ENCODE measurements at regions not wholly inside any gene's neighbourhood (a gene's known extent, or its start where the extent isn't known, plus 50 kb on each side); places are given as distances from the start of the nearest gene placed in this dataset.
A peak's percentile ranks its signal among the peaks of the same experiment; 100 is the strongest.

- no peaks in the 10 kb centered on the region for H3K79me2 ChIP-seq (ENCODE audit: low read depth)
- peak overlapping the region; percentile 86 for H2AFZ ChIP-seq
- ChIA-PET POLR2A (ENCODE audit: unreplicated experiment) (no interaction called here), CTCF (interaction anchor here (0.6 to 1.0 kb wide), 3 partner anchors 31 to 314 kb away, joined by 3 to 7 read pairs (median 3); no protein-coding TSS in a partner anchor)
- peak in 1 of 2 experiments; percentile 68 for DNase-seq
- no peaks in the 10 kb centered on the region for H3K4me1 ChIP-seq (replicated peaks; ENCODE audit: insufficient read depth)
- TF ChIP-seq CTCF (conservative IDR thresholded peaks at IDR 0.05) (0 out of 2 replicates have a peak, but pooled peaks have one; percentile 45), EZH2 (IDR thresholded peaks at IDR 0.05; ENCODE audit: low read depth) (no peak)
- no peaks in the 10 kb centered on the region for H3K9me2 ChIP-seq (ENCODE audit: insufficient read depth)
- peak overlapping the region; percentile 76 for H3K4me3 ChIP-seq
- BruUV-seq (replicated peaks): no TSS peak
- no peaks in the 10 kb centered on the region for H4K20me1 ChIP-seq (ENCODE audit: insufficient read depth)
- no peaks in the 10 kb centered on the region for H3F3A ChIP-seq (ENCODE audit: insufficient read depth, low read depth)
- peak overlapping the region; percentile 98 for H3K4me2 ChIP-seq
- H3K36me3 ChIP-seq (ENCODE audit: low read depth): no peaks in the 10 kb centered on the region
- no peaks in the 10 kb centered on the region for H3K27me3 ChIP-seq (ENCODE audit: insufficient read depth, low read depth)
- intact Hi-C loops (cut with micrococcal nuclease; ENCODE audit: unreplicated experiment): loop anchor here (5.0 to 10.0 kb wide), 2 partner anchors 170 to 258 kb away; partner anchors contain the start of gene E2F7
- no peaks in the 10 kb centered on the region for H3K9me3 ChIP-seq (ENCODE audit: insufficient read depth, low read depth)
- H3K27ac ChIP-seq: no peak overlapping the region
Measured at GRCh38 chr12:77324763-77325468, 259.5 kb upstream of the E2F7 start.

GRCh38 chr12:77324416-77324762 lies 259.0 kb upstream of the E2F7 start:
- no peak overlapping the region for H3K27ac ChIP-seq
- peak overlapping the region; percentile 76 for H3K4me3 ChIP-seq
- no peaks in the 10 kb centered on the region for H3K27me3 ChIP-seq (ENCODE audit: insufficient read depth, low read depth)
- no peaks in the 10 kb centered on the region for H3K36me3 ChIP-seq (ENCODE audit: low read depth)
- intact Hi-C loops (cut with micrococcal nuclease; ENCODE audit: unreplicated experiment): loop anchor here (10.0 kb wide), 1 partner anchor 170 kb away; no protein-coding TSS in a partner anchor
- peak overlapping the region; percentile 86 for H2AFZ ChIP-seq
- peak overlapping the region; percentile 98 for H3K4me2 ChIP-seq
- H3K9me2 ChIP-seq (ENCODE audit: insufficient read depth): no peaks in the 10 kb centered on the region
- BruUV-seq (replicated peaks): no TSS peak
- no peaks in the 10 kb centered on the region for H3F3A ChIP-seq (ENCODE audit: insufficient read depth, low read depth)
- H3K9me3 ChIP-seq (ENCODE audit: insufficient read depth, low read depth): no peaks in the 10 kb centered on the region
- TF ChIP-seq EZH2 (IDR thresholded peaks at IDR 0.05; ENCODE audit: low read depth): no peak
- TF ChIP-seq CTCF (conservative IDR thresholded peaks at IDR 0.05): no peak; the same call in 1 of the 2 replicates
- DNase-seq: no peak
- no peaks in the 10 kb centered on the region for H3K79me2 ChIP-seq (ENCODE audit: low read depth)
- ChIA-PET POLR2A (ENCODE audit: unreplicated experiment) (no interaction called here), CTCF (interaction anchor here (0.6 to 1.0 kb wide), 3 partner anchors 35 to 411 kb away, joined by 3 read pairs; no protein-coding TSS in a partner anchor)
- no peaks in the 10 kb centered on the region for H4K20me1 ChIP-seq (ENCODE audit: insufficient read depth)
- H3K4me1 ChIP-seq (replicated peaks; ENCODE audit: insufficient read depth): no peaks in the 10 kb centered on the region

GRCh38 chr12:77323788-77324415 lies 258.5 kb upstream of the E2F7 start:
- H3K27me3 ChIP-seq (ENCODE audit: insufficient read depth, low read depth): no peaks in the 10 kb centered on the region
- H2AFZ ChIP-seq: no peak overlapping the region
- H3K27ac ChIP-seq: no peak overlapping the region
- H3K9me2 ChIP-seq (ENCODE audit: insufficient read depth): no peaks in the 10 kb centered on the region
- 0 out of 2 replicates have a peak overlapping the region, but pooled peaks have one; percentile 76 for H3K4me3 ChIP-seq
- peak overlapping the region; percentile 98 for H3K4me2 ChIP-seq
- BruUV-seq (replicated peaks): no TSS peak
- ChIA-PET CTCF (interaction anchor here (0.6 to 1.0 kb wide), 3 partner anchors 36 to 410 kb away, joined by 3 read pairs; no protein-coding TSS in a partner anchor), POLR2A (ENCODE audit: unreplicated experiment) (no interaction called here)
- H3K36me3 ChIP-seq (ENCODE audit: low read depth): no peaks in the 10 kb centered on the region
- H3K79me2 ChIP-seq (ENCODE audit: low read depth): no peaks in the 10 kb centered on the region
- H3F3A ChIP-seq (ENCODE audit: insufficient read depth, low read depth): no peaks in the 10 kb centered on the region
- intact Hi-C loops (cut with micrococcal nuclease; ENCODE audit: unreplicated experiment): loop anchor here (10.0 kb wide), 1 partner anchor 169 kb away; no protein-coding TSS in a partner anchor
- no peak for DNase-seq
- H3K9me3 ChIP-seq (ENCODE audit: insufficient read depth, low read depth): no peaks in the 10 kb centered on the region
- no peaks in the 10 kb centered on the region for H4K20me1 ChIP-seq (ENCODE audit: insufficient read depth)
- no peaks in the 10 kb centered on the region for H3K4me1 ChIP-seq (replicated peaks; ENCODE audit: insufficient read depth)
- no peak for TF ChIP-seq EZH2 (IDR thresholded peaks at IDR 0.05; ENCODE audit: low read depth)
- TF ChIP-seq CTCF (conservative IDR thresholded peaks at IDR 0.05): no peak
